Activated gamma-delta T cell treated with anti-CD3 and anti-CD28 coated beads, Interleukin-2, amount 50 U/mL, for 16 hours (primary cell): ENCODE measurements at regions not wholly inside any gene's neighbourhood (a gene's known extent, or its start where the extent isn't known, plus 50 kb on each side); places are given as distances from the start of the nearest gene placed in this dataset.

Source experiments
- DNase-seq: peaks from one replicate; pipeline ENCODE4 v3.0.0-alpha.2; 2020; ENCODE audit warnings: low read depth

DNA sequence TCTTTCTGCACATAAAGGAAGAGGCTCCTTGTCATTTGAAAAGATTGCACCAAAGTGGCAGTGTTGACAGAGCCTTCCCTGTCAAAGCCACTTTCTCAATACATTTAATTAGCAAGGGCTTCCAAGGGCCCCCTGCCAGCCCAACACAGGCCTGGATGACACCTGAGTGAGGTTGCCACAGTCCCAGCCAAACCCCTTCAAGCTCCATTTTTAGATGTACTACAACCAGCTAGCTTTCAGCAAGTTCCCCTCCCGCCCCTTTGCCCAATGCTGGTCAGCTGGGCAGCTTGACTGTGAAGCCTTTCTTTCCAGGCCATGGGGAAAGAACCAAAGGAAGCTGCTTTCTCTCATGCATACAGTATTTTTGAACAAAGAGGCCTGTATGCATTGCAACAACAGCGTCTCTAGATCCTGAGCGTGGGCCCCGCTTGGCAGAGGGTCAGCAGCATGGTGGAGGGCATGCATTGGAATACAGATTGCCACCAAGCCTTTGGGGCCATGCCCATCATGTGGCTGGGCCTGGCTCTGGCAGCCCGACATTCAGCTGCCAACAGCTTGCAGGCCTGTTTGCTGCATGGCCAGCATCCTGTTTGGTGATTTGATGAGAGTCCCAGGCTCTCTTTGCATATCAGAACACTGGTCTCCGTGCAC lies 261.1 kb upstream of the GATB start:
- DNase-seq = no peak

- no peak for DNase-seq
Measured at GRCh38 chr4:152020073-152020472, 259.3 kb upstream of the GATB start.

GRCh38 chr4:152016303-152016620 lies 255.5 kb upstream of the GATB start:
- no peak for DNase-seq

DNA sequence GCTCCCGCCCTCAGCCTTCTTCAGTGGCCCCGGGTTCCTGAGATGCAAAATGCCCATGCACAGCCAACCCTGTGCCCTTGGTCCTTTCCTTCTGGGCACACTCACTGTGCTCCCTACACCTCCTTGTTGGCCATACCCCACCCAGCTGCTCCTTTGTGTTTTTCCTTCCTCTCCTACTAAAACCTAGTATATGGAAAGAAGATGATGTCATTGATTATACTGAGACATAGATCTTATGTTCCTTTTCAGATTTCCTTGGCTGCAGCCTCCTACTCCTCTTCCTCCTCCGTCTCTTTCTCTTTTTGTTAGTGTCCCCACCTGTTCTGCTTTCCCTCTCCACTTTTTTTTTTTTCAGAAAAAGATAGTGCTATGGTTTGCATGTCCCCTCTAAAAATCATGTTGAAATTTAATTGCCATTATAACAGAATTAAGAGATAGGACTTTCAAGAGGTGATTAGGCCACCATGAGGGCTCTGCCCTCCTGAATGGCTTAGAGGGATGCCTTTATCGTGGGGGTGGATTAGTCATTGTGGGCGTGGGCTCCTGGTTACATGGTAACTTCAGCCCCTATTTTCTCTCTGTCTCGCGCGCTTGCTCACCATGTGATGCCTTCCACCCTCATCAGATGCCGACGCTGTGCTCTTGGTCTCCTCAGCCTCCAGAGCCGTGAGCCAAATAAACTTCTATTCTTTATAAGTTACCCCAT lies 254.9 kb upstream of the GATB start:
- DNase-seq = no peak

GRCh38 chr4:152014280-152014679 lies 253.5 kb upstream of the GATB start:
- peak; percentile 19 for DNase-seq

- DNase-seq = no peak
Measured at GRCh38 chr4:152011469-152011868, 250.7 kb upstream of the GATB start.

GRCh38 chr4:152010710-152011079 lies 249.9 kb upstream of the GATB start:
- DNase-seq = no peak

- DNase-seq = no peak
Measured at GRCh38 chr4:152009983-152010709, 249.3 kb upstream of the GATB start.

DNA sequence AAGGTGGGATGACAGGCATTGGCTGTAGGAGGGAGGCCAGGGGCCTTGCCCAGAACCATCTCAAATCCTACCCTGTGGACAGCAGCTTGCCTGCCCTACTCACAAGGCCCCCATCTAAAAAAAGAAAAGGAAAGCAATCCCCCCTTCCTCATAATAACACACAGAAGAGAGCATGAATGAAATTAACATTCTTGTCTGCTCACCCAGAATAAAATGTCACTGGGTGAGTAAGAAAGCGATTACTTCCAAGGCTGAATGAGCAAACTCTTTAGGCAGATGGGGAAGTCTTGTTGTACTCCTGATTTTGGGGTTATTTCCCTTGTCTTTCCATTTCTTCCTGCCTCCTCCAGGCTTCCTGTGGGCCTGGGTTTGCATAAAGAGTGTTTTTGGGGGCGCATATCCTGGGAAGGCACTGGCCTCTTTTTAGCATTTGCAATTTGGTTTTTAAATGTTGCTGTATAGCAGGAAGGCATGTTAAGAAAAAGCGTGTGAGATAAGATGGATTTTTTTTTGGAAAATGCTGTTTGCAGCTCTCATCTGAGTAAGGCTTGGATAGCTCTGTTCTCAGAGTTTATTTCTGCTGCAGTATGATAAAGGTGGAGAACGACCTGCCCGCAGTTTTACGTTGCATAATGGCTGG lies 248.3 kb upstream of the GATB start:
- no peak for DNase-seq

DNA sequence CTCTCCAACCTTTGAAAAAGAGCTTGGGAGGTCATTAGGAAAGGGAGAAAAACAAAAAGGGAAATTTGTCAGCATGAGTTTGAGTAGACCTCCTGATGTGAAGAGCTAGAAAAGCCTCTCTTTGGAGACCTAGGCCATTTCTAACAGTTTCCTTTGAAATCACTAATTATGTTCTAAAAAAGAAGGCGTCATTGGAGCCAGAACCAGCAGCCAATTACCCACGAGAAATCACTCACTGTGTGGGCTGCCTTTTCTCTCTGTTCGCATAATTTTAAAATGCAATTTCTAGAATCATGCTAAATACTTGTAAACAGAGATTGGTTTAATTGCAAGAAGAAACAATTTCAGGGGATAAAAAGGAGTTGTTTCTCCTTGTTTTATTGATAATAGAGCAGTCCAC lies 246.3 kb upstream of the GATB start:
- DNase-seq = no peak

- no peak for DNase-seq
Measured at GRCh38 chr4:152004801-152005200, 244.0 kb upstream of the GATB start.

GRCh38 chr4:152000518-152000917 lies 239.7 kb upstream of the GATB start:
- no peak for DNase-seq

DNA sequence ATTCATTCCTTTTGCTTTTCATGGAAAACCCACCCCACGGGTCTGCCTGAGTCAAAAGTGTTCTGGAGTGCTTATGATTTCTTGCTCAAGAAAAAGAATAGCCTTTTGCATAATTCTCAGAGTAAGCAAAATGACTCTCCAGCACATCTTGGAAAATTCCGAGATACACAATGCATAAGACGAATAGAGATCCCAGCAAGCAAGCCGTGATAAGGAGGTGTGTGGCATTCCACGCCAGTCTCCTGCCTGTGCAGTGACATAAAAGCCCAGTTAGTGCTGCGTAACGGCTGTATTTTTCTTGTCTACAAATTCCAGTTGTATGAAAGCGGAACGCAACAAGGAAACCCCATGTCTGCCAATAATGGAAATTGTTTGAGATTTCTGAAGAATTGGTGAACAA lies 237.9 kb upstream of the GATB start:
- no peak for DNase-seq

DNA sequence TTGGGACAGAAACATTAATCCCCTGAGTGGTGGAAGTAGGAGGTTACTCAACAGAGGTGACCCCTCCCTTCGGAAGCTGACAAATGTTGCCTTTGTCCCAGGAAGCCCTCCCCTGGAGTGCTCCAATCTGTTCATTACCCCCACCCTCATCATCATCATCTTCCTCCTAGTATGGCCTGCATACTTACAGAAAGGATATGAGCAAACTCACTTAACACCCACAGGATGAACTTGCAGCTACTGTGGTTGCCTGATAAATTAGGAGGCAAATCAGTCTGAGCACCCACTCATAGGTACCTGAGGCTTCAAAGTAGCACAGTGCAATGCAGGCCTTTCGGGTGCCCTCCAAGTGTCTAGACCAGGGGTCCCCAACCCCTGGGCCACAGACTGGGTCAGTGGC lies 236.7 kb upstream of the GATB start:
- DNase-seq = no peak

DNA sequence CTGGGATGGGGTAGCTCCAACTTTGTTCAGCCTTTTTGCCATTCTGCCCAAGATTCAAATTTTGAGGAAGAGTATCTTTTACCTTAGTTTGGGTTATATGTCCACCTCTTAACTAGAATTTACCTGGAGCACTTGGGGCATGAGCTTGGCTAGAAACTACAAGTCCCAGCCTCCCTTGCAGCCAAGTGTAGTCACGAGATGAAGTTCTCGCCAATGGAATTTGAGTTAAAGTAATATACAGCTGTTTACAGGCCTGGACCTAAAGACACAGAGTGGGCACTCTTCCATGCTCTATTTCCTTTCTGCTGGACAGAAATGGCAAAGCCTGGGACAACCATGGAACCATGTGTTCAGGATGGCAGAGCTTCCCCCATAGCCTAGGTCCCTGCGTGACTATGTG lies 233.6 kb upstream of the GATB start:
- no peak for DNase-seq

- no peak for DNase-seq
Measured at GRCh38 chr4:151993521-151993920, 232.7 kb upstream of the GATB start.

DNA sequence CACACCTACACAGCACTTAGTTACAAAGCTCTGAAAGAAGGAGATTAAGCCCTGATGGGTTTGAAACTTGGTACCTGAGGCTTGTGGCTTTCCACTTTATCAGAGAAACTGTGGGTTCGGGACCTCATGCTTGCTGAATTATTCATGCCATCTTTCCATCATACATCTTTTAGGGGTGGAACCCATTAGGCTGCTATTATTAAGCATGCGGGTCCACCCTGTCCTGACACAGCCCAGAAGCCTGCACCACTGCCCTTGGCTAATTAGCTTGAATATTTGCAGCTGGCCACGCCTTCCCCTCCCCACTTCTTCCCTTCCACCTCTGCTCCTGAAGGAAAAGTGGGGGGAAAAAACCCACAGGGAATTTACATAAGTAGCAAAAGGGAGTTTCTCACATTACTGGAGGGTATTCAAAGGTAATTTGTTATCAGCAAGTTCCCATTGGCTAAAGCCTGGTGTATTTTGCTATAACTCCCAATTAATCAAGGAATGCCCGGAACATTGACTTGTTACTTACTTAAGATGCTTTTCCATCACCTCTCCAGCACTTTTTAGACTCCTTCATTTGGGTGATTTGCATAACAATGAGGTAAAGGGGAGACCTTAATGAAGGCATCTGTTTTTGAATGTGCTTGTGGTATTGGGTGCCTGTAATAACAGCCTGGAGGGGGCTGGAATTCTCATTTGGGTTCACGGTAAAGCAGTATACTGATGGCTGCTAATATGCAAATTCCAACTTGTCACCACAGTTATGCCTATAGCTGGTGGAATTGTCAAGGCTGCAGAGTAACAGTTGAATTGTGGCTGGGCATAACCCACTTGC lies 231.7 kb upstream of the GATB start:
- no peak for DNase-seq

DNA sequence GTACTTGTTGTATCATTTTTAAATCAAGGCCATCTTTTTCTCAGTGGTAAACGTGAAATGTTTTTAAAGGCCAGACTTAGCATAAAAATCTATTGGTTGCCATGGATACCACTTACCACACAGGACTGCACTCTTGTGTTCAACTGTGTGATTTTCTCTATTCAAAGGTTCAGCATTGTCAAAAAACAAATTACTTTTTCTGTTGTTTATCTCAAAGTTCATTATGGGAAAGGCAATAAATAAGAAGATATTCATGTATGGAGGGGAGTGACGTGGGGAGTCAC lies 231.0 kb upstream of the GATB start:
- no peak for DNase-seq

GRCh38 chr4:151991001-151991883 lies 230.4 kb upstream of the GATB start:
- DNase-seq = no peak

- no peak for DNase-seq
Measured at GRCh38 chr4:151990201-151990600, 229.4 kb upstream of the GATB start.

- no peak for DNase-seq
Measured at GRCh38 chr4:151988591-151988990, 227.8 kb upstream of the GATB start.
